ENCODE measurements at regions not wholly inside any gene's neighbourhood (a gene's known extent, or its start where the extent isn't known, plus 50 kb on each side); places are given as distances from the start of the nearest gene placed in this dataset.

DNA sequence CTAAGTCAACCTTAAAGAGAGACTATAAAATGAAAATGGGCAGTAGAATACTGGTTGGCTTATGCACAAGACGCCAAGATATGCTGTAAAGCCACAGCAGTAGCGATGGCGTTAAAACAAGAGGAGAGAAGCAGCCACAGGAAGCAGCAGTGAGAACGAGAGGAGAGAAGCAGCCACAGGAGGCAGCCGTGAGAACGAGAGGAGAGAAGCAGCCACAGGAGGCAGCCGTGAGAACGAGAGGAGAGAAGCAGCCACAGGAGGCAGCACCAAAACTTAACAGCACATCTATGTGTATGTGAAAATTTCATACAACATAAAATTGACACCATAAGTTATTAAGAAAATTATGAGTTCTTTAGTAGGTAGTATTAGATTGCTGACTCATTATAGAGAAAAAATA, 2318.6 kb upstream of the ACO1 start:
- TF ChIP-seq ESRRA (IDR thresholded peaks at IDR 0.05; ENCODE audit: borderline replicate concordance, low read depth) (no peak), ZFP36 (IDR thresholded peaks at IDR 0.05; ENCODE audit: low read depth, low read length, partially characterized antibody) (no peak), POLR2A (conservative IDR thresholded peaks at IDR 0.05) (no peak), RFX5 (IDR thresholded peaks at IDR 0.05; ENCODE audit: low read depth, low read length) (no peak), ZNF274 (IDR thresholded peaks at IDR 0.05; ENCODE audit: borderline replicate concordance, low read depth, low read length) (no peak), NRF1 (conservative IDR thresholded peaks at IDR 0.05 in 1 of 2, IDR thresholded peaks at IDR 0.05 in 1 of 2) (no peak), POU5F1 (IDR thresholded peaks at IDR 0.05; ENCODE audit: borderline replicate concordance, low read depth, low read length, partially characterized antibody) (no peak), EZH2 (IDR thresholded peaks at IDR 0.05; ENCODE audit: borderline replicate concordance, low read depth, low read length) (no peak)
- TF ChIP-seq, protein P1, sequence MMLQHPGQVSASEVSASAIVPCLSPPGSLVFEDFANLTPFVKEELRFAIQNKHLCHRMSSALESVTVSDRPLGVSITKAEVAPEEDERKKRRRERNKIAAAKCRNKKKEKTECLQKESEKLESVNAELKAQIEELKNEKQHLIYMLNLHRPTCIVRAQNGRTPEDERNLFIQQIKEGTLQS (IDR thresholded peaks at IDR 0.05): no peak
- TF ChIP-seq, protein P1 (CRISPR knock-in tag; conservative IDR thresholded peaks at IDR 0.05): no peak
- TF ChIP-seq, protein P2, sequence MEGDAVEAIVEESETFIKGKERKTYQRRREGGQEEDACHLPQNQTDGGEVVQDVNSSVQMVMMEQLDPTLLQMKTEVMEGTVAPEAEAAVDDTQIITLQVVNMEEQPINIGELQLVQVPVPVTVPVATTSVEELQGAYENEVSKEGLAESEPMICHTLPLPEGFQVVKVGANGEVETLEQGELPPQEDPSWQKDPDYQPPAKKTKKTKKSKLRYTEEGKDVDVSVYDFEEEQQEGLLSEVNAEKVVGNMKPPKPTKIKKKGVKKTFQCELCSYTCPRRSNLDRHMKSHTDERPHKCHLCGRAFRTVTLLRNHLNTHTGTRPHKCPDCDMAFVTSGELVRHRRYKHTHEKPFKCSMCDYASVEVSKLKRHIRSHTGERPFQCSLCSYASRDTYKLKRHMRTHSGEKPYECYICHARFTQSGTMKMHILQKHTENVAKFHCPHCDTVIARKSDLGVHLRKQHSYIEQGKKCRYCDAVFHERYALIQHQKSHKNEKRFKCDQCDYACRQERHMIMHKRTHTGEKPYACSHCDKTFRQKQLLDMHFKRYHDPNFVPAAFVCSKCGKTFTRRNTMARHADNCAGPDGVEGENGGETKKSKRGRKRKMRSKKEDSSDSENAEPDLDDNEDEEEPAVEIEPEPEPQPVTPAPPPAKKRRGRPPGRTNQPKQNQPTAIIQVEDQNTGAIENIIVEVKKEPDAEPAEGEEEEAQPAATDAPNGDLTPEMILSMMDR (IDR thresholded peaks at IDR 0.05 in 2 of 3, conservative IDR thresholded peaks at IDR 0.05 in 1 of 3; ENCODE audit: insufficient read depth in 2 of 3, low read depth in 1 of 3, low read length in 3 of 3): no peak
- TF ChIP-seq, protein P3, sequence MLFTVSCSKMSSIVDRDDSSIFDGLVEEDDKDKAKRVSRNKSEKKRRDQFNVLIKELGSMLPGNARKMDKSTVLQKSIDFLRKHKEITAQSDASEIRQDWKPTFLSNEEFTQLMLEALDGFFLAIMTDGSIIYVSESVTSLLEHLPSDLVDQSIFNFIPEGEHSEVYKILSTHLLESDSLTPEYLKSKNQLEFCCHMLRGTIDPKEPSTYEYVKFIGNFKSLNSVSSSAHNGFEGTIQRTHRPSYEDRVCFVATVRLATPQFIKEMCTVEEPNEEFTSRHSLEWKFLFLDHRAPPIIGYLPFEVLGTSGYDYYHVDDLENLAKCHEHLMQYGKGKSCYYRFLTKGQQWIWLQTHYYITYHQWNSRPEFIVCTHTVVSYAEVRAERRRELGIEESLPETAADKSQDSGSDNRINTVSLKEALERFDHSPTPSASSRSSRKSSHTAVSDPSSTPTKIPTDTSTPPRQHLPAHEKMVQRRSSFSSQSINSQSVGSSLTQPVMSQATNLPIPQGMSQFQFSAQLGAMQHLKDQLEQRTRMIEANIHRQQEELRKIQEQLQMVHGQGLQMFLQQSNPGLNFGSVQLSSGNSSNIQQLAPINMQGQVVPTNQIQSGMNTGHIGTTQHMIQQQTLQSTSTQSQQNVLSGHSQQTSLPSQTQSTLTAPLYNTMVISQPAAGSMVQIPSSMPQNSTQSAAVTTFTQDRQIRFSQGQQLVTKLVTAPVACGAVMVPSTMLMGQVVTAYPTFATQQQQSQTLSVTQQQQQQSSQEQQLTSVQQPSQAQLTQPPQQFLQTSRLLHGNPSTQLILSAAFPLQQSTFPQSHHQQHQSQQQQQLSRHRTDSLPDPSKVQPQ (CRISPR knock-in tag; IDR thresholded peaks at IDR 0.05; ENCODE audit: borderline replicate concordance): no peak
- TF ChIP-seq, protein P4, sequence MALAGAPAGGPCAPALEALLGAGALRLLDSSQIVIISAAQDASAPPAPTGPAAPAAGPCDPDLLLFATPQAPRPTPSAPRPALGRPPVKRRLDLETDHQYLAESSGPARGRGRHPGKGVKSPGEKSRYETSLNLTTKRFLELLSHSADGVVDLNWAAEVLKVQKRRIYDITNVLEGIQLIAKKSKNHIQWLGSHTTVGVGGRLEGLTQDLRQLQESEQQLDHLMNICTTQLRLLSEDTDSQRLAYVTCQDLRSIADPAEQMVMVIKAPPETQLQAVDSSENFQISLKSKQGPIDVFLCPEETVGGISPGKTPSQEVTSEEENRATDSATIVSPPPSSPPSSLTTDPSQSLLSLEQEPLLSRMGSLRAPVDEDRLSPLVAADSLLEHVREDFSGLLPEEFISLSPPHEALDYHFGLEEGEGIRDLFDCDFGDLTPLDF (CRISPR knock-in tag; IDR thresholded peaks at IDR 0.05): no peak
- TF ChIP-seq, protein P5, sequence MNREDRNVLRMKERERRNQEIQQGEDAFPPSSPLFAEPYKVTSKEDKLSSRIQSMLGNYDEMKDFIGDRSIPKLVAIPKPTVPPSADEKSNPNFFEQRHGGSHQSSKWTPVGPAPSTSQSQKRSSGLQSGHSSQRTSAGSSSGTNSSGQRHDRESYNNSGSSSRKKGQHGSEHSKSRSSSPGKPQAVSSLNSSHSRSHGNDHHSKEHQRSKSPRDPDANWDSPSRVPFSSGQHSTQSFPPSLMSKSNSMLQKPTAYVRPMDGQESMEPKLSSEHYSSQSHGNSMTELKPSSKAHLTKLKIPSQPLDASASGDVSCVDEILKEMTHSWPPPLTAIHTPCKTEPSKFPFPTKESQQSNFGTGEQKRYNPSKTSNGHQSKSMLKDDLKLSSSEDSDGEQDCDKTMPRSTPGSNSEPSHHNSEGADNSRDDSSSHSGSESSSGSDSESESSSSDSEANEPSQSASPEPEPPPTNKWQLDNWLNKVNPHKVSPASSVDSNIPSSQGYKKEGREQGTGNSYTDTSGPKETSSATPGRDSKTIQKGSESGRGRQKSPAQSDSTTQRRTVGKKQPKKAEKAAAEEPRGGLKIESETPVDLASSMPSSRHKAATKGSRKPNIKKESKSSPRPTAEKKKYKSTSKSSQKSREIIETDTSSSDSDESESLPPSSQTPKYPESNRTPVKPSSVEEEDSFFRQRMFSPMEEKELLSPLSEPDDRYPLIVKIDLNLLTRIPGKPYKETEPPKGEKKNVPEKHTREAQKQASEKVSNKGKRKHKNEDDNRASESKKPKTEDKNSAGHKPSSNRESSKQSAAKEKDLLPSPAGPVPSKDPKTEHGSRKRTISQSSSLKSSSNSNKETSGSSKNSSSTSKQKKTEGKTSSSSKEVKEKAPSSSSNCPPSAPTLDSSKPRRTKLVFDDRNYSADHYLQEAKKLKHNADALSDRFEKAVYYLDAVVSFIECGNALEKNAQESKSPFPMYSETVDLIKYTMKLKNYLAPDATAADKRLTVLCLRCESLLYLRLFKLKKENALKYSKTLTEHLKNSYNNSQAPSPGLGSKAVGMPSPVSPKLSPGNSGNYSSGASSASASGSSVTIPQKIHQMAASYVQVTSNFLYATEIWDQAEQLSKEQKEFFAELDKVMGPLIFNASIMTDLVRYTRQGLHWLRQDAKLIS (CRISPR knock-in tag; IDR thresholded peaks at IDR 0.05): no peak
- TF ChIP-seq, protein P6, sequence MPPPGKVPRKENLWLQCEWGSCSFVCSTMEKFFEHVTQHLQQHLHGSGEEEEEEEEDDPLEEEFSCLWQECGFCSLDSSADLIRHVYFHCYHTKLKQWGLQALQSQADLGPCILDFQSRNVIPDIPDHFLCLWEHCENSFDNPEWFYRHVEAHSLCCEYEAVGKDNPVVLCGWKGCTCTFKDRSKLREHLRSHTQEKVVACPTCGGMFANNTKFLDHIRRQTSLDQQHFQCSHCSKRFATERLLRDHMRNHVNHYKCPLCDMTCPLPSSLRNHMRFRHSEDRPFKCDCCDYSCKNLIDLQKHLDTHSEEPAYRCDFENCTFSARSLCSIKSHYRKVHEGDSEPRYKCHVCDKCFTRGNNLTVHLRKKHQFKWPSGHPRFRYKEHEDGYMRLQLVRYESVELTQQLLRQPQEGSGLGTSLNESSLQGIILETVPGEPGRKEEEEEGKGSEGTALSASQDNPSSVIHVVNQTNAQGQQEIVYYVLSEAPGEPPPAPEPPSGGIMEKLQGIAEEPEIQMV (tag; conservative IDR thresholded peaks at IDR 0.05; ENCODE audit: low read depth): no peak

All from K562 (cell line).